ENCODE measurements at regions not wholly inside any gene's neighbourhood (a gene's known extent, or its start where the extent isn't known, plus 50 kb on each side); places are given as distances from the start of the nearest gene placed in this dataset.
"Not testable (repeated sequence)": the region's sequence is repeated elsewhere in the genome, so short reads cannot be mapped to it uniquely, and the experiment has no call there.

DNA sequence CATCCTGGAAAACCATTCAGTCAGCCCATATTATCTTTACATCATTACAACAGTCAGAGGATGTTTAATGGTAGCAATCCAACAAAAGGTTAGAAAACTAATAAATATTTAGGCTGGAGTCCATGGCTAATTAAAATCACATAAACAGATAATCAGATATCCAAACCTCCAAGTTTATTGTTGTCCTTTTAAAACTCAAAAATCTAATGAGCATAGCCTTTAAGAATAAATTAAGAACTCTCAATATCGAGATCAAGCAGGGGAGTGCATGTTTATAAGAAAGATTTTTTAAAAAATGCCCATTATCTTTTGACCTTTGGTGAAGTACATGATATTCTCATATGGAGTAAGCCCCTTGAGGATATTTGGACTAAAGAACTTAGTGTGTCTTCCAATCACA lies 842.9 kb upstream of the SEMA6A start:
- FAIRE-seq, result no peak
- no peak for DNase-seq (ENCODE audit: insufficient read length, low spot score)

DNA sequence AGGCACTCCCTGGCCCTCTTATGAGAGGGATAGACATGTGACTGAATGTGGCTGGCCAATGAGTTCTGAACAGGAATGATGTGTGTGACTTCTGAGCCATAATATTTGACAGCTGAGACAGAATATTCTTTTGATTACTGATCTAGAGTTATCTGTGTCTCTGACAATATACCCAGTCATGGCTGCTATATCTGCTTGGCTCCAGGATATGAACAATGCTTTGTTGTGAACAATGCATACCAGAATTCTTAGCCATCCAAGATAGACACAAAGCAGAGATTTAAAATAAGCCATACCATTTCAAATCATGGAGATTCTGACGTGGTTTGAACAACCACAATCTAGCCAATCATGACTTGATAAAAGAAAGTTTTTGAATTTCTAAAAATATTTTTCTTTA lies 840.3 kb upstream of the SEMA6A start:
- FAIRE-seq (no peak), DNase-seq (ENCODE audit: insufficient read length, low spot score) (no peak)

- FAIRE-seq (no peak), DNase-seq (ENCODE audit: insufficient read length, low spot score) (no peak)
Measured at GRCh38 chr5:117411701-117412100, 837.1 kb upstream of the SEMA6A start.

GRCh38 chr5:117405197-117405596 lies 830.6 kb upstream of the SEMA6A start:
- FAIRE-seq (no peak), DNase-seq (ENCODE audit: insufficient read length, low spot score) (no peak)

DNA sequence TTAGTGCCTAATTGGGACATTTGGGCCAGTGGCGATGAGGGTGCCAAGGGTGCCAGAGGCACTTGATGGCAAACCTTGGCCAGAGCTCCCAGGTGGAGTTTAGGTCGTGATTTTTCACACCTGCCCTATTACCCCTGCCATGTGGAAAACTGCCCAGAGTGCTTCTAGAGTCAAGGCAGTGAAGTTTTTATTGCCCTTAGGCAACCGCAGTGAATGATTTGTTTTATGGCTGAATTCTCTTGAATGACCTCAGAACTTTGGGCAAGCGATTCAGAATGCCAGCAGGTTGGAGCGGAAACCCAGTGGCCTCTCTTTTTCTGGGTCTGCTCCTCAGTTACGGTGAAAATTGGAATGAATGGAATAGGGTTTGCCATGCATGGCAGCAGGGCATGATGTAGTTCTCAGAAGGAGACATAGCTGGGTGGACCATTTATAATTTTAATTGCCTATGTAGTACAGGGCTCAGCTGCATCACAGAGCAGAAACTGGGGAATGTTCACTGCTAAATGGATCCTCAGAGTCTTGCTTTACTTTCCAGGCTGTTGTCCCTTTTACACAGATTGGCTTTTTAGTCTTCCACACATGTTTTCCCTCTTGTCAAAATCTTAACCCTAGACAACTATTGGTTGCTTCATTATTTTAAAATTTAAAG lies 820.0 kb upstream of the SEMA6A start:
- no peak for FAIRE-seq
- DNase-seq (ENCODE audit: insufficient read length, low spot score), result no peak

DNA sequence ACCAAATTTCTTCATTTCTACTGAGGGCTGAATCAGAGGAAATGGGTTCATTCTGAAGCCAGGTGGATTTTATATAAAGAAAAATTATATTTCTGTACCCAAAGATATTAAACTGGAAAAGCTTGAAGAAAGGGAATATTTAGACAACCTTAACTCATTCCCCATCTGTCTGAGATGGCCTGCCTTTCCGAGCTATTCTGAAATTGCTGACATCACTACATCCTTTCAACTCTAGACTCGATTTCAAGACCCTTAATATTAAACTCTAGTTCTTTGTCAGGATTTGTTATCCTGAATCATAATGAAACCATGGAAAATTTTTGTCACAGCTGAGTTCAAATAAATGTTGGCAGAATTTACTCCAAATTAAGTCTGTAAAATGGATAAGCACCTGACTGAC lies 818.5 kb upstream of the SEMA6A start:
- DNase-seq (ENCODE audit: insufficient read length, low spot score) (no peak), FAIRE-seq (no peak)

- no peak for FAIRE-seq
Measured at GRCh38 chr5:117380316-117380715, 805.7 kb upstream of the SEMA6A start.

DNA sequence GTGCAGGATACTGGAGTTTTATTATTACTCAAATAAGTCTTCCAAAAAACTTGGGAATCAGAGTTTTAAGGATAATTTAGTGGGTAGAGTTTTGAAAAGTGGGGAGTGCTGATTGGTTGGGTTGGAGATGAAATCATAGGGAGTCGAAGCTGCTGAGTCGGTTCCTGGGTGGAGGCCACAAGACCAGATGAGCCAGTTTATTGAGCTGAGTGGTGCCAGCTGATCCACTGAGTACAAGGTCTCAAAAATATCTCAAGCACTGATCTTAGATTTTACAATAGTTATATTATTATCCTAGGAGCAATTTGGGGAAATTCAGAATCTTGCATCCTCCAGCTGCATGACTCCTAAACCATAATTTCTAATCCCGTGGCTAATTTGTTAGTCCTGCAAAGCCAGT lies 804.9 kb upstream of the SEMA6A start:
- FAIRE-seq, result no peak

More at GRCh38 chr5:117380316-117380715, 805.7 kb upstream of the SEMA6A start:
- no peak for DNase-seq (ENCODE audit: insufficient read length, low spot score)

GRCh38 chr5:117376748-117377147 lies 802.1 kb upstream of the SEMA6A start:
- FAIRE-seq (no peak), DNase-seq (ENCODE audit: insufficient read length, low spot score) (no peak)

More for the DNA sequence above, 804.9 kb upstream of the SEMA6A start:
- DNase-seq (ENCODE audit: insufficient read length, low spot score), result no peak

GRCh38 chr5:117359895-117360294 lies 785.3 kb upstream of the SEMA6A start:
- DNase-seq (ENCODE audit: insufficient read length, low spot score), result no peak
- no peak for FAIRE-seq

- DNase-seq (ENCODE audit: insufficient read length, low spot score), result no peak
- FAIRE-seq, result no peak
Measured at GRCh38 chr5:117357886-117358285, 783.3 kb upstream of the SEMA6A start.

- no peak for FAIRE-seq
Measured at GRCh38 chr5:117347280-117347679, 772.7 kb upstream of the SEMA6A start.

GRCh38 chr5:117343726-117344125 lies 769.1 kb upstream of the SEMA6A start:
- not testable (repeated sequence) for DNase-seq (ENCODE audit: insufficient read length, low spot score); FAIRE-seq

More at GRCh38 chr5:117347280-117347679, 772.7 kb upstream of the SEMA6A start:
- DNase-seq (ENCODE audit: insufficient read length, low spot score), result no peak

GRCh38 chr5:117337064-117337749 lies 762.6 kb upstream of the SEMA6A start:
- FAIRE-seq (no peak), DNase-seq (ENCODE audit: insufficient read length, low spot score) (no peak)

- DNase-seq (ENCODE audit: insufficient read length, low spot score) (no peak), FAIRE-seq (no peak)
Measured at GRCh38 chr5:117336208-117336607, 761.6 kb upstream of the SEMA6A start.

GRCh38 chr5:117333011-117333410 lies 758.4 kb upstream of the SEMA6A start:
- DNase-seq (ENCODE audit: insufficient read length, low spot score), result no peak
- no peak for FAIRE-seq

GRCh38 chr5:117332341-117332740 lies 757.7 kb upstream of the SEMA6A start:
- FAIRE-seq, result no peak
- no peak for DNase-seq (ENCODE audit: insufficient read length, low spot score)

- FAIRE-seq (no peak), DNase-seq (ENCODE audit: insufficient read length, low spot score) (no peak)
Measured at GRCh38 chr5:117327511-117327910, 752.9 kb upstream of the SEMA6A start.

GRCh38 chr5:117326997-117327396 lies 752.4 kb upstream of the SEMA6A start:
- no peak for DNase-seq (ENCODE audit: insufficient read length, low spot score)

GRCh38 chr5:117318528-117318927 lies 743.9 kb upstream of the SEMA6A start:
- DNase-seq (ENCODE audit: insufficient read length, low spot score) (no peak), FAIRE-seq (no peak)

More at GRCh38 chr5:117326997-117327396, 752.4 kb upstream of the SEMA6A start:
- FAIRE-seq, result no peak

- FAIRE-seq (no peak), DNase-seq (ENCODE audit: insufficient read length, low spot score) (no peak)
Measured at GRCh38 chr5:117315170-117315569, 740.5 kb upstream of the SEMA6A start.

DNA sequence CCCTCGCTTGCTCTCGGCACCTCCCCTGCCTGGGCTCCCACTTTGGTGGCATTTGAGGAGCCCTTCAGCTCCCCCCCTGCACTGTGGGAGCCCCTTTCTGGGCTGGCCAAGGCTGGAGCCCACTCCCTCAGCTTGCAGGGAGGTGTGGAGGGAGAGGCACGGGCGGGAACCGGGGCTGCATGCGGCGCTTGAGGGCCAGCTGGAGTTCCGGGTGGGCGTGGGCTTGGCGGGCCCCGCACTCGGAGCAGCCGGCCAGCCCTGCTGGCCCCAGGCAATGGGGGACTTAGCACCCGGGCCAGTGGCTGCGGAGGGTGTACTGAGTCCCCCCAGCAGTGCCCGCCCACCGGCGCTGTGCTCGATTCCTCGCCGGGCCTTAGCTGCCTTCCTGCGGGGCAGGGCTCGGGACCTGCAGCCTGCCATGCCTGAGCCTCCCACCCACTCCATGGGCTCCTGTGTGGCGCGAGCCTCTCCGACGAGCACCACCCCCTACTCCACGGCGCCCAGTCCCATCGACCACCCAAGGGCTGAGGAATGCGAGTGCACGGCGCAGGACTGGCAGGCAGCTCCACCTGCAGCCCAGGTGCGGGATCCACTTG lies 730.0 kb upstream of the SEMA6A start:
- FAIRE-seq; DNase-seq (ENCODE audit: insufficient read length, low spot score): not testable (repeated sequence)

Measured in HTR-8/SVneo (cell line).